NCI-H460 (cell line): ENCODE measurements at regions not wholly inside any gene's neighbourhood (a gene's known extent, or its start where the extent isn't known, plus 50 kb on each side); places are given as distances from the start of the nearest gene placed in this dataset.
"Not testable (repeated sequence)": the region's sequence is repeated elsewhere in the genome, so short reads cannot be mapped to it uniquely, and the experiment has no call there.

Experiments used
- DNase-seq: peaks from one replicate; pipeline ENCODE4 v3.0.0-alpha.2; 2016; ENCODE audit warnings: low read depth; ENCODE audit errors: extremely low read depth

GRCh38 chr16:59514651-59515050 lies 780.5 kb upstream of the GOT2 start:
- no peak for DNase-seq

GRCh38 chr16:59510008-59510424 lies 775.9 kb upstream of the GOT2 start:
- no peak for DNase-seq

GRCh38 chr16:59500601-59501000 lies 766.5 kb upstream of the GOT2 start:
- DNase-seq, result no peak

GRCh38 chr16:59487067-59487466 lies 753.0 kb upstream of the GOT2 start:
- no peak for DNase-seq

- no peak for DNase-seq
Measured at GRCh38 chr16:59484833-59485516, 750.9 kb upstream of the GOT2 start.

- no peak for DNase-seq
Measured at GRCh38 chr16:59478838-59479237, 744.7 kb upstream of the GOT2 start.

- no peak for DNase-seq
Measured at GRCh38 chr16:59470556-59470955, 736.4 kb upstream of the GOT2 start.

GRCh38 chr16:59469266-59469665 lies 735.1 kb upstream of the GOT2 start:
- no peak for DNase-seq

GRCh38 chr16:59463776-59464175 lies 729.7 kb upstream of the GOT2 start:
- DNase-seq, result no peak

- DNase-seq, result no peak
Measured at GRCh38 chr16:59459806-59460205, 725.7 kb upstream of the GOT2 start.

GRCh38 chr16:59455497-59455896 lies 721.4 kb upstream of the GOT2 start:
- no peak for DNase-seq

- DNase-seq, result not testable (repeated sequence)
Measured at GRCh38 chr16:59450513-59450912, 716.4 kb upstream of the GOT2 start.

- DNase-seq, result no peak
Measured at GRCh38 chr16:59440502-59440901, 706.4 kb upstream of the GOT2 start.

GRCh38 chr16:59432896-59433295 lies 698.8 kb upstream of the GOT2 start:
- DNase-seq, result no peak

- DNase-seq, result no peak
Measured at GRCh38 chr16:59432276-59432675, 698.2 kb upstream of the GOT2 start.

GRCh38 chr16:59424714-59425273 lies 690.7 kb upstream of the GOT2 start:
- DNase-seq, result no peak

- peak; percentile 55 for DNase-seq
Measured at GRCh38 chr16:59411961-59412841, 678.1 kb upstream of the GOT2 start.

GRCh38 chr16:59410451-59410850 lies 676.3 kb upstream of the GOT2 start:
- DNase-seq, result no peak

- DNase-seq, result no peak
Measured at GRCh38 chr16:59405802-59406201, 671.7 kb upstream of the GOT2 start.

- no peak for DNase-seq
Measured at GRCh38 chr16:59404509-59404908, 670.4 kb upstream of the GOT2 start.

- DNase-seq, result no peak
Measured at GRCh38 chr16:59400830-59401229, 666.7 kb upstream of the GOT2 start.

- DNase-seq, result no peak
Measured at GRCh38 chr16:59397638-59398037, 663.5 kb upstream of the GOT2 start.
